GM19455 (cell line): ENCODE measurements at regions not wholly inside any gene's neighbourhood (a gene's known extent, or its start where the extent isn't known, plus 50 kb on each side); places are given as distances from the start of the nearest gene placed in this dataset.
"Not testable (repeated sequence)": the region's sequence is repeated elsewhere in the genome, so short reads cannot be mapped to it uniquely, and the experiment has no call there.

ENCODE experiments used
- ATAC-seq: cut with Tn5 transposase; IDR thresholded peaks from one replicate; pipeline ENCODE4 v1.9.1; 2021; ENCODE audit not compliant: unreplicated experiment

- ATAC-seq: no peak
These were observed 239.1 kb upstream of the ARID2 start for GRCh38 chr12:45490232-45490881.

- ATAC-seq: no peak
These were observed 235.2 kb upstream of the ARID2 start for GRCh38 chr12:45494279-45494678.

- ATAC-seq: no peak
These were observed 230.9 kb upstream of the ARID2 start for GRCh38 chr12:45498645-45499044.

GRCh38 chr12:45502481-45503128, 226.9 kb upstream of the ARID2 start:
- no peak for ATAC-seq

GRCh38 chr12:45503899-45504298, 225.6 kb upstream of the ARID2 start:
- no peak for ATAC-seq

GRCh38 chr12:45504316-45505010, 225.0 kb upstream of the ARID2 start:
- no peak for ATAC-seq

- peak; percentile 57 for ATAC-seq
These were observed 220.3 kb upstream of the ARID2 start for GRCh38 chr12:45509187-45509586.

GRCh38 chr12:45509621-45510020, 219.9 kb upstream of the ARID2 start:
- ATAC-seq: no peak

GRCh38 chr12:45517381-45517780, 212.1 kb upstream of the ARID2 start:
- ATAC-seq: no peak

GRCh38 chr12:45518291-45519235, 210.9 kb upstream of the ARID2 start:
- ATAC-seq: no peak

GRCh38 chr12:45522227-45522626, 207.3 kb upstream of the ARID2 start:
- ATAC-seq: no peak

GRCh38 chr12:45526823-45527222, 202.7 kb upstream of the ARID2 start:
- not testable (repeated sequence) for ATAC-seq

- ATAC-seq: no peak
These were observed 197.4 kb upstream of the ARID2 start for GRCh38 chr12:45532113-45532512.

GRCh38 chr12:45535610-45536180, 193.8 kb upstream of the ARID2 start:
- no peak for ATAC-seq

GRCh38 chr12:45536284-45536683, 193.2 kb upstream of the ARID2 start:
- ATAC-seq: no peak

- ATAC-seq: no peak
These were observed 188.7 kb upstream of the ARID2 start for GRCh38 chr12:45540661-45541341.

- ATAC-seq: peak; percentile 88
These were observed 185.6 kb upstream of the ARID2 start for GRCh38 chr12:45543887-45544286.

- ATAC-seq: no peak
These were observed 183.0 kb upstream of the ARID2 start for GRCh38 chr12:45546545-45546944.

- ATAC-seq: no peak
These were observed 182.4 kb upstream of the ARID2 start for GRCh38 chr12:45547132-45547531.

- ATAC-seq: no peak
These were observed 181.7 kb upstream of the ARID2 start for GRCh38 chr12:45547822-45548221.
